ENCODE measurements at regions not wholly inside any gene's neighbourhood (a gene's known extent, or its start where the extent isn't known, plus 50 kb on each side); places are given as distances from the start of the nearest gene placed in this dataset.
A peak's percentile ranks its signal among the peaks of the same experiment; 100 is the strongest.

DNA sequence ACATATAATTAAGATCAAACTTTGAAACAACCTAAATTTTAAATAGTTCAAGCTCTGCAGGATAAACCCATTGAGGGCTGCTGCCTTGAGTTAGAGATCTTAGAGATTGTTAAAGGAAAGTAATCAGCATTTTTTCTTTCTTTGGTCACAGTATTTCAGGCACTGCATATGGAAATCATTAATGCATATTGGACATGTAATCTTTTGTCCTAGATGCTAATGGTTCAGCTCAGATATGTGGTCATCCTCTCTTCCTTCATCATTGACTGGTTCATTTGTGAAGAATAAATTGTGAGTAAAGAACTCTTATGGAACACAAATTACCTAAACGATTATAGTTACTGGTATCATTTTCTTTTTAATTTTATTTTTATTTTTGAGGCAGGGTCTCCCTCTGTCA, 82.0 kb upstream of the PRLR start:
- DNase-seq: no peak

DNA sequence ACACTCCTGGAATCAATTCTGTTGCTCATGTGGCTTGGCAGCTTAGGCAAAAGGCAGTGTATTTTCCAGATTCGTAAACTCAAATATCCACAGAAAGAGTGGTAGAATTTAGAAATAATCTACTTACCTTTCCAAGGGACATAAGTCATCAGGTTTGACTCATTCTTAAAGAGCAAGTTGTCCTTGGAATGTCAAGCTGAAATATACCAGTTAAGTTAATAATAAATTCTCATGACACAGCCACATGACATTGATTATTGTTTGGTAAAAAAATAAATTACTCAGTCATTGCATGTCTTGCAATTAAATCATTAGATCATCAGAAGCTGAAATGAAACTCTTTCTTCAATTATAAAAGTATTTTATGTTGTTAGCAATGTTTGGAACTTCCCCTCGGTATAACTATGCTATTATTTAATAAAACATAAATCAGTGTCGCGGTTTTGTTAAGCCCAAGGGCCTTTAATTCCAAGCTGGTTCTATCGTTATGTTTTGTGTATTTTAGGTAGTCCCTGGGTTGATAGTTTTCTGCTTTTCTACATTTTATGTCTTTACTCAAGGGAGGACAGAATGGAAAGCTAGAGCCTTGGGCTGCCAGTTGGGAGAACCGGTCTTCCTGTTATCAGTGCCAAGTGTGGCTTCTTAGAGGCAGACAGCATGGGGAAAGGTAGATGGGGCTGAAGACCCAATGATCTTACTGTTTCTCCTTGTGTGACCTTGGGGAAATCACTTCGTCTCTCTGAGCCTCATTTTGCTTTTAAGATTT, 79.3 kb upstream of the PRLR start:
- DNase-seq: no peak

DNA sequence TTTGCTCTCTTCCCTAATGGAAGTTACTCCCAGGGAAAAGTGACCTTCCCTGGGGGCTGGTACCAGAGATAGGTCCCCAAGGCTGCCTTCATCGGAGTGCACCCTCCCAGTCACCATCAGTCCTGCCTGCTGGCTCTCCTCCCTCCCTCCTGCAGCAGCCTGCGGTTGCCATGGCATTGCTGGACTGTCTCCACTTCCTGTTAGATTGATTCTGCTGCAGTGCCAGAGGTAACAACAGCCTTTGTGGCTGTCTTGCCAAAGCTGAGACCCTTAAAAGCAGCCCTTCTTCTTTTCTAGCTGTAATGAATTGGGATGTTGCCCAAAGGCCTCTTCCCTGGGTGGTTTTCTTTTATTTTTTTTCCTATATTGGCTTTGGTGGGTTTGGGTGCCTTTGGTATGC, 78.1 kb upstream of the PRLR start:
- no peak for DNase-seq

DNA sequence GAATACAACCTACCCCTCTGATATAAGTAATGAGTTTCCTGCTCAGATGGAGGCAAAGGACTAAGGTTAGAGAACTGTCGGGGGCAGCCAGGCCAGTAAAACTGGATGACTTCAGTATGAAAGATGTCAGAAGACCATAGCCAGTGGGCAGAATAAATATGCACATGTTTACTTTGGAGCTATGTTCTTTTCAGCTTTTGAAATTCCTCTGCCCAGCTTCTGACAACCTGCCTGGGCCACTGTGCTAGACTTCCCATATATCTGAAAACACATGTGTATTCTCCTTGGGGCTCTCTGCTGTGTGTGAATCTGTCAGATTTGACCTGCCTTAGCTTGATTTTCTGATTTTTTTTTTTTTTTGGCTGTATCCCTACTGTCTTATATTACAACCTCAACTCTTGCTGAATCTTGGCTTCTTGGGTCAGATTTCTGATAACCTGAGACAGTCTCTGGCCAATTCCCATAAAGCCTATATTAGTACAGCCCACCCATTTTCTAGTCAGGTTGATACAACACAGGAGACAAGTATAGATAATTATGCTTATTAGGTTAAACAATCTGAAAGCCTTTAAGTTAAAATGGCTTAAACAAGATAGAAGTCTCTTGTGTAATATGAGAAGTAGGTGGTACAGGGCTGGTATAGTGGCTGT, 76.6 kb upstream of the PRLR start:
- no peak for DNase-seq

DNA sequence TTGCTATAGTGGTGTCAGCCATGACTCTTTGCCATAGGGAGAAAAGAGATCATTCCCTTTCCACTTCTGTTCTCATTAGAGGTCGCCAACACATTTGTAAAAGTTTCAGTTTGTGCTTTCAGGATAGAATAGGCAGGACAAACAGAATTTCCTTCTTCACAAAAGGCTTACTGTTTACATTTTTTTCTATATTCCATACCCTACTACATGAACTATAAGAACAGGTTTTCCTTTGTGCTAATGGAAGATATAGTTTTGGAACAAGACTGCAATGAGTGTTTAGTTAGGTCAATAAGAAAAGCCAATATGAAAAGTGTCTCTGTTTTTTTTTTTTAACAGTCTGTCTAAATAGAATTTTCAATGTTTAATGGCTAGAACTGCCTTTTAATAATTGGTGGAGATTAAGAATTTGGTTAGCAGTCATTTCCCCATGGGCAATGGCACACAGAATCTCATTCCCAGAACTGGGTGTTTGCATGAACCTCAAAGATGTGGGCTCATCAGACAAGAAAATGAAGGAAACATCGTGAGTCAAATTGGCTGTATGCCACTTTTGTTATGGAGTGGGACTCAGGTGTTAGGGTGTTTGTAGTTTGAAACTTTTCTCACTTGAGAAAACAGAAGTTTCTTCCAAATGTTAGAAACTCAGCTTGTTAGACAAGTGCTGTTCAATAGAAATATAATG, 75.2 kb upstream of the PRLR start:
- no peak for DNase-seq

DNA sequence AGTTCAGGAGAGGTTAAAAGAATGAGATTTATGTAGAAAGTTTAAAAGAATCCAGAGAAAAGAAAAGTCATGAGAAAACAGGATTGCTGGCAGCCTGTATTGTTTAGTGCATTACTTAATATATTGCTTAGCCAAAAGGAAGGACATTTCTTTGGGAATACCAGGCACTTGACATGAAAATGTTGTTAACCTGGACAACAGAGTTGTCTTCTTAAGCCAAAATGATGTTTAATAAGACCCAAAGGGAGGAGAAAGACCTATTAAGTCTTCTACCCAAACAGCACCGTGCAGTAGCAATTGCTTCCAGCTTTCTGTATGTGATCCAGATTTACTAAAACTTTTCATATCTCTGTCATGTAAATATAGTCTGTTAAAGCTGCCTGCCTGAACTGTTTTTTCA, 74.0 kb upstream of the PRLR start:
- DNase-seq: no peak

DNA sequence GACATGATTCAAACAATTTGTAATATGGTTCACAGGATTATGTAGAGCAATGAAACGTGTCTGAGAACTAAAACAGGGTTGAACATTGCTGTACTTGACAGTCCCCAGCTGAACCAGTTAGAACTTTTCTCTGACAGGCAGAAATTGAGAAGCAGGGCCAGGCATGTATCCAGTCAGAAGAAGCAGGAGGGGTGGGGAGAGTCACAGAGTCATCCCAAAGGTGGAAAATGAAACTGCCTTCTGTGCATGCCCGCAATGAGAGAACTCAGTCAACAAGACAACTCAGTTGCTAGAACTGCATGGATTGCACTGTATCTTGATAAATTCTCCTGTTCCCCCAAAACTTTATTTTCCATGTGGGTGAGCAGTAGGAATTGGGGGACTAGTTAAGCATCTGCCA, 72.9 kb upstream of the PRLR start:
- peak in 1 of 3 donors; percentile 20 for DNase-seq

DNA sequence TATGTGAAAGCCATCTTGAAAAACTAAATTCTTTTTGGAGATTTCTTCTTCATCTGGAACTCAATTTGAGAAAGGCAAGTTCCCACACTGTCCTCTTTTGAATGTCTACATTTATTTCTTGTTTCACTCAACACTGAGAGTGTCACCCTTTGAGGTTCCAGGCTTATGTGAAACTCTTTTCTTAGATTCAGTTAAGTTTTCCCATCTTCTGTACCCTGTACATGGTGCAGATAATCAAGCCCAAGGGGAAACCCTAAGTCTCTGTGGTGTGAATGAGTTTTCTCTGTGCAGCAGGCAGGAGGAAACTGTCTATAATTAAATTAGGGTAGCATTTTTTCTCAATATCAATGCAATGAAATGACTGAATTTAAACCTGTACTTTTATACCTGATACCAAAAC, 72.3 kb upstream of the PRLR start:
- DNase-seq: no peak

DNA sequence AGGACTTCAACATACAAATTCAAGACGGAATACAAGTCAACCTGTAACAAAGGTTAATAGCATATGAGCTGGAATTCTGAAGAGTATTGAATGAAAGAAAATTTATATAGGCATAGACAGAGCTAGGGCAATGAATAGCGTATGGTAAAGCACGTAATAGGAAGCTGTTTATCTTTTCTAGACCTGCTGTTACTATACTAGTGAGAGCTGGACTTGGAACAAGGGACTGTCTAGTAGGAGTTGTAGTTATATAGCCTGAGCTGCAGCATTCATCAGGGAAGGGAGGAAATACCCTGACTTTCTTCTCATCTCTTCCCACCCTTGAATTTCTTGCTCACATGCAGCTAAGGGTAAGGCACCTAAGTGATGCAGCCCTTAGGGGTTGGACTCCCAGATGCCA, 67.5 kb upstream of the PRLR start:
- DNase-seq: no peak

DNA sequence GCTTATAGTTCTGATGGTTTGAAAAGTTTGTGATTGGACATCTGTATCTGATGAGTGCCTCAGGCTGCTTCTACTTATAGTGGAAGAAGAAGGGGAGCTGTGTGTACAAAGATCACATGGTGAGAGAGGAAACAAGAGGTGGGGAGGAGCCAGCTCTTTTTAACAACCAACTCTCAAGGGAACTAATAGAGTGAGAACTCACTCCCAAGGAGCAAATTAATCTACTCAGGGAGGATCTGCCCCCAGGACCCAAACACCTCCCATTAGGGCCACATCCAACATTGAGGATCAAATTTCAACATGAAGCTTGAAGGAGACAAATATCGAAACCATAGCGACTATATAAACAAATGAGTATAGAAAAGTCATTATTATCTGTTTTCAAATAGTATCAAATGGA, 64.7 kb upstream of the PRLR start:
- DNase-seq: no peak

DNA sequence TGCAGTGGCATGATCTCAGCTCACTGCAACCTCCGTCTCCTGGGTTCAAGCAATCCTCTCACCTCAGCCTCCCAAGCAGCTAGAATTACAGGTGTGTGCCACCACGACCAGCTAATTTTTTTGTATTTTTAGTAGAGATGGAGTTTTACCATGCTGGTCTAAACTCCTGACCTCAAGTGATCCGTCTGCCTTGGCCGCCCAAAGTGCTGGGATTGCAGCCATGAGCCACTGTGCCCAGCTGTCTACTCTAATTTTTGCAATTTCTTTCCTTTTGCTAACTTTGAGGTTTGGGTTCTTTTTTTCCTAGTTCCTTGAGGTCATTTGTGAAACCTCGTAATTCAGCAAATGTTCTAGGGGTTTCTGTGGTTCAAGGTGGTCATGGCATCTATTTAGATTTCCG, 63.7 kb upstream of the PRLR start:
- DNase-seq: no peak

DNA sequence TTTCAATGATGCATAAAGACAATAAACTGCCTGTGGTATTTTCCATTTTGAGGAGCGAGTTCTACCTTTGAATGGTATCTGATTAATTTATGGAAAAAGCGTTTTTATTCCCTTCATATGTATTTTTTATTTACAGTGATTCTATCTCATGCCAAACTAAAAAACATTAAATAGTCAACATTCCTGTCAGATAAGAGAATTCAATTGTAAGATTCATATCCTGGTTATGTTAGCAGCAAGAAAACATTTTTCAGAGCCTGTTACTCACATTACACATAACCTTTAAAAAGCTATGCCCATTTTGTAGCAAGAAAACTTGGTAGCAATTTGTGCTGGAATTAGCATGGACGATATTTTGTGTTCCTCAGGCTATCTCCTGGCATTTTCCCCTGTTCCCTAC, 55.1 kb upstream of the PRLR start:
- DNase-seq: no peak

DNA sequence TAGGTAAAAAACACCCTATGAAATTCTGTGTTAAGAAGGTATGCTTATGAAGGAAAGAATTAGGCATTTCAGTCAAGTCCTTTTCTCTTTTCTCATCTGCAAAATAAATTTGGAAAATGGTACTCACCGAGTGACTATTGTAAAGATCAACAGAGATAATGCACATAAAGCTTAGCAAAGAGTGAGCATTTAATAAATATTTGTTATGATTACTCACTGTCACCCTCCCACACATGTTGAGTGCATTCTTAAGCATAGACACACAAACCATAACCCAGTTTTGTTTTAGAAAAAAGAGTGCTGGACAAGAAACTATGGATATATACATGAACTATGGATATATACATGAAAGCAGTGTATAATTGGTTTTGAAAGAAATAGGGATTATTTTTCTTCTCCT, 54.7 kb upstream of the PRLR start:
- DNase-seq: peak in 1 of 3 donors; percentile 15

DNA sequence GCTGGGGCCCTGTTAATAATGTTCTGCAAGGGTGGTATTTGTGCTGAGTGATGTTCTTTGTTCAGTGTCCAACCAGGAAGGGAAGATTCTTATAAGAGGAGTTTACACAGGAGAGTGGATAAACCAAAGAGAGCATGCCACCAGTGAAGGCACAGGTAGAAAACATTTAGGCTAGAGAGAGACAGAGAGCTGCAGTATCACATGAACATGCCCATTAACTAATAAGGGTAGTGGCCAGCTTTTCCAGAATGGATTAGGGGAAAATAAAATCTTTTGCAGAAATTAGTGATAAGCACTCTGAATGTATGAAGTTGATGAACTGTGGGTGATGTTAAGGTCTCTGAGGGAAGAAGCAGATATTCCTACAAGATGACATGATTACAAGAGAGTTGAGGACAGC, 54.1 kb upstream of the PRLR start:
- DNase-seq: no peak

DNA sequence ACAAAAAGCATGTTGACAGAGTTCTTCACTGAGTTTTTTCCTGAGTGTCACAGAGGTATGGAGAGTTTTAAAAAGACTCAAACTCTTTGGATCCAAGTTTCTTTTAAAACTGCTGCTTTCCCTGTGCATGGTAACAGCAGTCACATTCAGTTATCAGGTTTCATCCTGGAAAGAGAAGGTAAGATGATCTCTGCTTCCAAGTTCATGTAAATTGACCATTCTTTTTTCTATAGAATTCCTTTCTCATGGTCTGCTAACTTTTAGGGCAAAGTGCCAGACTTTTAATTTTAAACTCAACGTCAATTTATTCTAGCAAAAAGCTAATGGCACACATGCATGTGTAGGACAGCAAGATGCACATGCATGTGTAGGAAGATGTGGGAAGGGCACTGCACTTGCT, 52.5 kb upstream of the PRLR start:
- no peak for DNase-seq

DNA sequence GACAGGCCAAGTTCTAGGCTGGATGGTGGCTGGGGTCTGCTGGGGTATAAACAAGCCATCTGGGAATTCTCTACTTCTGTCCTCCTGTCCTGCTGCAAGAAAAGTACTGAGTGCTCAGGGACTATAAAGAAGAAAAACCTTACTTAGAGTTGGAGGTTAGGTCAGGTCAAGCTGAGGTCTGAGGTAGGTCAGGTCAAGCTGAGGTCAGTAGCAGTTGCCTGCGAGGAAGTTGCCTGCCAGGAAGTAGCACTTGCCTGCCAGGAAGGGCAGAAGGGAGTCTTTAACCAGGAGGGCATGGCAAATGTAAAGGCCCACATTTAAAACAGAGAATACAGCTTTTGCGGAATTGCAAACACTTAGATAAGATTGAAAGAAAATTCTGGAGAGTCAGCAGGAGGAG, 51.3 kb upstream of the PRLR start:
- DNase-seq: no peak
